HEK293 (cell line): ENCODE measurements at regions not wholly inside any gene's neighbourhood (a gene's known extent, or its start where the extent isn't known, plus 50 kb on each side); places are given as distances from the start of the nearest gene placed in this dataset.

Experiments used
- CTCF ChIP-seq: fragments of 450-650 bp; formaldehyde crosslinking; IDR thresholded peaks from 2 replicates; pipeline ENCODE4 v1.5.1; 2016; ENCODE audit warnings: missing biosample characterization, missing genetic modification characterization
- ZBTB10 ChIP-seq: fragments of 450-650 bp; formaldehyde crosslinking; IDR thresholded peaks from 2 replicates; pipeline ENCODE4 v1.5.1; 2016; ENCODE audit warnings: missing biosample characterization, missing genetic modification characterization
- ZNF202 ChIP-seq: fragments of 450-650 bp; formaldehyde crosslinking; IDR thresholded peaks from 2 replicates; pipeline ENCODE4 v1.5.1; 2016; ENCODE audit warnings: missing biosample characterization, missing genetic modification characterization, borderline replicate concordance
- ZNF274 ChIP-seq, 2 experiments: fragments of 200-500 bp in 1 of 2; fragments of 450-650 bp in 1 of 2; sonication (Bioruptor generic) in 1 of 2; formaldehyde crosslinking in 1 of 2; IDR thresholded peaks; 2 replicates each; pipeline versions ENCODE4 v1.5.1 to v1.6.1; 2014 to 2016; ENCODE audit warnings: borderline replicate concordance in 1 of 2, inconsistent platforms in 1 of 2, low read length in 1 of 2, missing biosample characterization in 1 of 2, missing genetic modification characterization in 1 of 2
- ZNF529 ChIP-seq: fragments of 450-650 bp; formaldehyde crosslinking; IDR thresholded peaks from 2 replicates; pipeline ENCODE4 v1.5.1; 2017; ENCODE audit warnings: missing genetic modification characterization, missing biosample characterization; ENCODE audit not compliant: insufficient replicate concordance
- ZNF777 ChIP-seq: fragments of 450-650 bp; formaldehyde crosslinking; IDR thresholded peaks from 2 replicates; pipeline ENCODE4 v1.5.1; 2017; ENCODE audit warnings: missing biosample characterization, missing genetic modification characterization, borderline replicate concordance
- ZSCAN30 ChIP-seq: fragments of 450-650 bp; IDR thresholded peaks from 2 replicates; pipeline ENCODE4 v1.5.1; 2018; ENCODE audit warnings: missing biosample characterization, mild to moderate bottlenecking, missing genetic modification characterization, moderate library complexity

DNA sequence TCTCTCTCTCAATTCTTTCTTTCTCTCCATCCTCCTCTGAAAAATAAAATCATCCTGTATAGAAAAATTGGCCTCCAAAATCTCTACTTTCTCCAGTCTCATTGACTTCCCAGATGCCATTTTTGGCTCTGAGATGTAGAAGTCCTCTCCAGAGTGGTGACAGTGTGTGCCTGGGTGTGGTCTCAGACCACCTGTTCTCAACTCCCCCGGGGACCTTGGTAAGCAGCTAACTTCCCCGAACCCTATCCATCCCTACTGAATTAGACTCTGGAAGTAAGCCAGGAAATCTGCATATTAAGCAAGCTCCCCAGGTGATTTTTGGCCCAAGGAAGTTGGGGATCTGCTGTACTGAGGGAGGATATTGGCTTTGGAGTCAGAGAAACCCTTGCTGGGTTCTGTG, 120.5 kb downstream of the WDR11 start:
- TF ChIP-seq CTCF (tag by site-specific recombination) (no peak), ZNF777 (tag by site-specific recombination) (no peak), ZBTB10 (tag by site-specific recombination) (no peak), ZNF529 (tag by site-specific recombination) (no peak), ZNF202 (tag by site-specific recombination) (no peak), ZSCAN30 (tag by site-specific recombination) (no peak), ZNF274 (IDR thresholded peaks at IDR 0.05; ENCODE audit: low read length) (no peak), ZNF274 (tag by site-specific recombination; IDR thresholded peaks at IDR 0.05; ENCODE audit: borderline replicate concordance) (no peak)
